Liver (tissue), 8 donors: ENCODE measurements at regions not wholly inside any gene's neighbourhood (a gene's known extent, or its start where the extent isn't known, plus 50 kb on each side); places are given as distances from the start of the nearest gene placed in this dataset.

Experiments
- DNase-seq: peaks from one replicate; pipeline ENCODE4 v3.0.0-alpha.2; 2017; ENCODE audit warnings: low spot score
- H3K27ac ChIP-seq, 2 donors: one replicate each; pipeline ENCODE4 v1.7.0; 2013; ENCODE audit warnings: inconsistent platforms in 2 of 2, low read length in 2 of 2, control low read depth in 1 of 2, low read depth in 1 of 2, mild to moderate bottlenecking in 1 of 2
- H3K27me3 ChIP-seq, 4 donors: one replicate each; pipeline versions ENCODE4 v1.6.1 to v1.7.0; 2013; ENCODE audit warnings: low read length in 3 of 4, inconsistent platforms in 1 of 4, mild to moderate bottlenecking in 1 of 4, moderate library complexity in 1 of 4; ENCODE audit not compliant: control insufficient read depth in 4 of 4, insufficient read depth in 4 of 4
- H3K36me3 ChIP-seq, 4 donors: one replicate each; pipeline versions ENCODE4 v1.6.1 to v1.7.0; 2013; ENCODE audit warnings: low read length in 3 of 4, mild to moderate bottlenecking in 3 of 4, low read depth in 1 of 4, moderate library complexity in 1 of 4; ENCODE audit not compliant: control insufficient read depth in 4 of 4, insufficient read depth in 3 of 4
- H3K4me1 ChIP-seq, 4 donors: one replicate each; pipeline versions ENCODE4 v1.6.1 to v1.7.0; 2013; ENCODE audit warnings: low read length in 3 of 4, mild to moderate bottlenecking in 3 of 4, moderate library complexity in 1 of 4; ENCODE audit not compliant: control insufficient read depth in 4 of 4, insufficient read depth in 4 of 4
- H3K4me3 ChIP-seq, 3 donors: one replicate each; pipeline versions ENCODE4 v1.6.1 to v1.7.0; 2013; ENCODE audit warnings: low read length in 3 of 3, control low read depth in 1 of 3, low read depth in 1 of 3, mild to moderate bottlenecking in 1 of 3
- H3K9ac ChIP-seq, 2 donors: one replicate each; pipeline ENCODE4 v1.7.0; 2013; ENCODE audit warnings: low read length in 2 of 2, mild to moderate bottlenecking in 2 of 2, moderate library complexity in 2 of 2, control low read depth in 1 of 2, low read depth in 1 of 2
- H3K9me3 ChIP-seq, 4 donors: one replicate each; pipeline versions ENCODE4 v1.6.1 to v1.7.0; 2013; ENCODE audit warnings: low read length in 3 of 4; ENCODE audit not compliant: control insufficient read depth in 4 of 4
- ATF3 ChIP-seq: IDR thresholded peaks from 2 replicates; pipeline ENCODE4 v1.6.1; 2016; ENCODE audit warnings: antibody characterized with exemption
- CTCF ChIP-seq: fragments of 150-350 bp; IDR thresholded peaks from 2 replicates; pipeline ENCODE4 v1.5.1; 2017; ENCODE audit warnings: improper control_type of control experiment, low read depth, low read length; ENCODE audit not compliant: missing input control
- EGR1 ChIP-seq, 2 donors: IDR thresholded peaks; 2 replicates each; pipeline ENCODE4 v1.6.1; 2016 to 2018; ENCODE audit warnings: antibody characterized with exemption in 2 of 2, low read depth in 2 of 2
- FOXA1 ChIP-seq: IDR thresholded peaks from 2 replicates; pipeline ENCODE4 v1.6.1; 2016; ENCODE audit warnings: antibody characterized with exemption
- FOXA2 ChIP-seq: IDR thresholded peaks from 2 replicates; pipeline ENCODE4 v1.6.1; 2016; ENCODE audit warnings: antibody characterized with exemption
- GABPA ChIP-seq, 2 donors: IDR thresholded peaks in 1 of 2; conservative IDR thresholded peaks in 1 of 2; 2 replicates each; pipeline ENCODE4 v1.6.1; 2016; ENCODE audit warnings: antibody characterized with exemption in 2 of 2, mild to moderate bottlenecking in 1 of 2, moderate library complexity in 1 of 2
- HNF4A ChIP-seq, 2 donors: conservative IDR thresholded peaks; 2 replicates each; pipeline ENCODE4 v1.6.1; 2016; ENCODE audit warnings: antibody characterized with exemption in 2 of 2, mild to moderate bottlenecking in 2 of 2
- HNF4G ChIP-seq: IDR thresholded peaks from 2 replicates; pipeline ENCODE4 v1.6.1; 2016; ENCODE audit warnings: antibody characterized with exemption
- JUND ChIP-seq, 2 donors: IDR thresholded peaks; 2 replicates each; pipeline ENCODE4 v1.6.1; 2016; ENCODE audit warnings: antibody characterized with exemption in 2 of 2
- MAX ChIP-seq: IDR thresholded peaks from 2 replicates; pipeline ENCODE4 v1.6.1; 2016; ENCODE audit warnings: antibody characterized with exemption
- RAD21 ChIP-seq, 2 donors: IDR thresholded peaks; 2 replicates each; pipeline ENCODE4 v1.6.1; 2016; ENCODE audit warnings: antibody characterized with exemption in 2 of 2, mild to moderate bottlenecking in 2 of 2
- REST ChIP-seq: IDR thresholded peaks from 2 replicates; pipeline ENCODE4 v1.6.1; 2016; ENCODE audit warnings: antibody characterized with exemption, mild to moderate bottlenecking
- RXRA ChIP-seq, 2 donors: IDR thresholded peaks; 2 replicates each; pipeline ENCODE4 v1.6.1; 2017 to 2018; ENCODE audit warnings: antibody characterized with exemption in 2 of 2, mild to moderate bottlenecking in 1 of 2
- SP1 ChIP-seq: IDR thresholded peaks from 2 replicates; pipeline ENCODE4 v1.6.1; 2018; ENCODE audit warnings: antibody characterized with exemption, mild to moderate bottlenecking
- YY1 ChIP-seq: IDR thresholded peaks from 2 replicates; pipeline ENCODE4 v1.6.1; 2016; ENCODE audit warnings: antibody characterized with exemption, mild to moderate bottlenecking
- ZBTB33 ChIP-seq: IDR thresholded peaks from 2 replicates; pipeline ENCODE4 v1.6.1; 2016; ENCODE audit warnings: antibody characterized with exemption
- WGBS: extraction: QIAGEN DNeasy Blood & Tissue Kit; methylation state at CpG from one replicate; pipeline ENCODE4 v1.1.7; 2013; 5-methylcytosine and 5-hydroxymethylcytosine counted together
- donor health status: healthy.
- donor health status: healthy.
- donor health status: healthy.
- donor health status: healthy.
- donor health status: healthy.

- DNase-seq = no peak
- Histone ChIP-seq H3K27ac (no peak overlapping the region), H3K9me3 (no peaks in the 10 kb centered on the region), H3K4me1 (no peaks in the 10 kb centered on the region), H3K36me3 (no peaks in the 10 kb centered on the region), H3K27me3 (peaks cover 0 to 4% (median 0%) of the 10 kb centered on the region in 4 donors), H3K9ac (no peak overlapping the region), H3K4me3 (no peak overlapping the region)
- TF ChIP-seq JUND (IDR thresholded peaks at IDR 0.05) (no peak), HNF4A (conservative IDR thresholded peaks at IDR 0.05) (no peak), ATF3 (no peak), REST (no peak), FOXA1 (no peak), FOXA2 (no peak), RXRA (IDR thresholded peaks at IDR 0.05) (no peak), HNF4G (no peak), EGR1 (IDR thresholded peaks at IDR 0.05; ENCODE audit: low read depth in 2 of 2) (no peak), ZBTB33 (no peak), YY1 (no peak), SP1 (no peak), GABPA (IDR thresholded peaks at IDR 0.05 in 1 of 2, conservative IDR thresholded peaks at IDR 0.05 in 1 of 2) (no peak), RAD21 (IDR thresholded peaks at IDR 0.05) (no peak), MAX (no peak)
- 29% methylated on average over 5 of the region's 5 CpGs for WGBS
Observed at GRCh38 chr3:77795013-77795412, 755.1 kb downstream of the ROBO2 start.

GRCh38 chr3:77799278-77799677 lies 759.4 kb downstream of the ROBO2 start:
- Histone ChIP-seq H3K27ac (no peak overlapping the region), H3K9ac (no peak overlapping the region), H3K36me3 (no peaks in the 10 kb centered on the region), H3K9me3 (no peaks in the 10 kb centered on the region), H3K4me1 (no peaks in the 10 kb centered on the region), H3K27me3 (no peaks in the 10 kb centered on the region), H3K4me3 (no peak overlapping the region)
- DNase-seq = no peak
- no peak for TF ChIP-seq CTCF
- no peak for TF ChIP-seq FOXA2
- no peak for TF ChIP-seq YY1
- TF ChIP-seq RAD21 (IDR thresholded peaks at IDR 0.05) = no peak
- TF ChIP-seq HNF4A (conservative IDR thresholded peaks at IDR 0.05) = no peak
- no peak for TF ChIP-seq FOXA1
- TF ChIP-seq MAX = no peak
- no peak for TF ChIP-seq HNF4G
- WGBS = 79% methylated on average over 5 of the region's 5 CpGs
